ENCODE measurements at regions not wholly inside any gene's neighbourhood (a gene's known extent, or its start where the extent isn't known, plus 50 kb on each side); places are given as distances from the start of the nearest gene placed in this dataset.

DNA sequence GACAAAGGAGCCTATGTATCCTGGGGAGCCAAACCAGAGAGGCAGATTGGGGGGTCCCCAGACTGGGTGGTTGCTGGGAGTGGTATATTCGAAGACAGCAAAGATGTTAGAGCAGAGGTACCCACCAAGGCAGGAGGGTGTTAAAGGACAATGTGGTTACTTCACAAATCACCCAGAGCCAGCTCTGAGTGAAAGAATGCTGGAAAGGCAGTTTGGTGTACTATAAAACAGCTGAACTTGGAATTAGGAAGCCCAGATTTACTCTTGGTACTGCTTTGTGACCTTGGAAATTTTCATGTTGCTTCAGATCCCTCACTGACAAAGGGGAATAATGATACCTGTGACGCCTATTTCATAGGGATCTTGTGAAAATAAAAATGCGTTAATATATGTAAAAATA is 121.6 kb downstream of the CD164 start:
- DNase-seq (ENCODE audit: low spot score) (no peak), ATAC-seq (no peak)
- Histone ChIP-seq H3K27me3 (ENCODE audit: insufficient read depth) (no peaks in the 10 kb centered on the region), H3K4me2 (no peak overlapping the region), H2AFZ (no peak overlapping the region), H3K4me1 (ENCODE audit: insufficient read depth) (no peaks in the 10 kb centered on the region), H4K20me1 (replicated peaks; ENCODE audit: insufficient read depth) (no peaks in the 10 kb centered on the region), H3K4me3 (no peak overlapping the region), H3K79me2 (replicated peaks; ENCODE audit: insufficient read depth) (no peaks in the 10 kb centered on the region), H3K36me3 (ENCODE audit: insufficient read depth) (no peaks in the 10 kb centered on the region), H3K9me2 (ENCODE audit: insufficient read depth) (0 out of 2 replicates have a peak, but pooled peaks cover 5% of the 10 kb centered on the region), H3K27ac (ENCODE audit: low read depth) (no peak overlapping the region), H3F3A (replicated peaks; ENCODE audit: low read depth) (no peaks in the 10 kb centered on the region)
- H3K36me3 Mint-ChIP-seq (ENCODE audit: low read depth): peaks cover 5% of the 10 kb centered on the region; the same call in 1 of the 3 replicates
- no peak overlapping the region for H3K27ac Mint-ChIP-seq
- TF ChIP-seq, protein P1, sequence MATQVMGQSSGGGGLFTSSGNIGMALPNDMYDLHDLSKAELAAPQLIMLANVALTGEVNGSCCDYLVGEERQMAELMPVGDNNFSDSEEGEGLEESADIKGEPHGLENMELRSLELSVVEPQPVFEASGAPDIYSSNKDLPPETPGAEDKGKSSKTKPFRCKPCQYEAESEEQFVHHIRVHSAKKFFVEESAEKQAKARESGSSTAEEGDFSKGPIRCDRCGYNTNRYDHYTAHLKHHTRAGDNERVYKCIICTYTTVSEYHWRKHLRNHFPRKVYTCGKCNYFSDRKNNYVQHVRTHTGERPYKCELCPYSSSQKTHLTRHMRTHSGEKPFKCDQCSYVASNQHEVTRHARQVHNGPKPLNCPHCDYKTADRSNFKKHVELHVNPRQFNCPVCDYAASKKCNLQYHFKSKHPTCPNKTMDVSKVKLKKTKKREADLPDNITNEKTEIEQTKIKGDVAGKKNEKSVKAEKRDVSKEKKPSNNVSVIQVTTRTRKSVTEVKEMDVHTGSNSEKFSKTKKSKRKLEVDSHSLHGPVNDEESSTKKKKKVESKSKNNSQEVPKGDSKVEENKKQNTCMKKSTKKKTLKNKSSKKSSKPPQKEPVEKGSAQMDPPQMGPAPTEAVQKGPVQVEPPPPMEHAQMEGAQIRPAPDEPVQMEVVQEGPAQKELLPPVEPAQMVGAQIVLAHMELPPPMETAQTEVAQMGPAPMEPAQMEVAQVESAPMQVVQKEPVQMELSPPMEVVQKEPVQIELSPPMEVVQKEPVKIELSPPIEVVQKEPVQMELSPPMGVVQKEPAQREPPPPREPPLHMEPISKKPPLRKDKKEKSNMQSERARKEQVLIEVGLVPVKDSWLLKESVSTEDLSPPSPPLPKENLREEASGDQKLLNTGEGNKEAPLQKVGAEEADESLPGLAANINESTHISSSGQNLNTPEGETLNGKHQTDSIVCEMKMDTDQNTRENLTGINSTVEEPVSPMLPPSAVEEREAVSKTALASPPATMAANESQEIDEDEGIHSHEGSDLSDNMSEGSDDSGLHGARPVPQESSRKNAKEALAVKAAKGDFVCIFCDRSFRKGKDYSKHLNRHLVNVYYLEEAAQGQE (IDR thresholded peaks at IDR 0.05; ENCODE audit: unreplicated experiment): no peak
- no peak for TF ChIP-seq JUNB (IDR thresholded peaks at IDR 0.05; ENCODE audit: unreplicated experiment)
- no peak for TF ChIP-seq ETS1 (IDR thresholded peaks at IDR 0.05)
- TF ChIP-seq CTCF (conservative IDR thresholded peaks at IDR 0.05; ENCODE audit: low read depth in 2 of 2): no peak
- H3K27me3 Mint-ChIP-seq (ENCODE audit: insufficient read depth, low read depth, poor library complexity): no peaks in the 10 kb centered on the region
- H3K4me1 Mint-ChIP-seq: peaks cover 6% of the 10 kb centered on the region; the same call in 2 of the 3 replicates
- H3K9me3 Mint-ChIP-seq: no peaks in the 10 kb centered on the region
- no peak overlapping the region for H3K4me3 Mint-ChIP-seq

GRCh38 chr6:109260126-109260525 is 122.1 kb downstream of the CD164 start:
- Histone ChIP-seq H3K27ac (ENCODE audit: low read depth) (no peak overlapping the region), H3K4me3 (no peak overlapping the region), H3K4me1 (ENCODE audit: insufficient read depth) (no peaks in the 10 kb centered on the region), H2AFZ (no peak overlapping the region), H3K36me3 (ENCODE audit: insufficient read depth) (no peaks in the 10 kb centered on the region), H3F3A (replicated peaks; ENCODE audit: low read depth) (no peaks in the 10 kb centered on the region), H4K20me1 (replicated peaks; ENCODE audit: insufficient read depth) (no peaks in the 10 kb centered on the region), H3K4me2 (no peak overlapping the region), H3K79me2 (replicated peaks; ENCODE audit: insufficient read depth) (no peaks in the 10 kb centered on the region), H3K27me3 (ENCODE audit: insufficient read depth) (no peaks in the 10 kb centered on the region), H3K9me2 (ENCODE audit: insufficient read depth) (0 out of 2 replicates have a peak, but pooled peaks cover 5% of the 10 kb centered on the region)
- Mint-ChIP-seq H3K36me3 (ENCODE audit: low read depth) (peaks cover 5% of the 10 kb centered on the region; the same call in 1 of the 3 replicates), H3K27me3 (ENCODE audit: insufficient read depth, low read depth, poor library complexity) (no peaks in the 10 kb centered on the region), H3K4me1 (peaks cover 4% of the 10 kb centered on the region; the same call in 1 of the 3 replicates), H3K9me3 (no peaks in the 10 kb centered on the region), H3K27ac (no peak overlapping the region), H3K4me3 (no peak overlapping the region)
- no peak for DNase-seq (ENCODE audit: low spot score)
- ATAC-seq: no peak
- no peak for TF ChIP-seq CREB1 (CRISPR knock-in tag; IDR thresholded peaks at IDR 0.05; ENCODE audit: low read depth)
- no peak for TF ChIP-seq ETS1 (IDR thresholded peaks at IDR 0.05)
- TF ChIP-seq EZH2phosphoT487 (IDR thresholded peaks at IDR 0.05; ENCODE audit: unreplicated experiment): no peak
- TF ChIP-seq NANOG (IDR thresholded peaks at IDR 0.05; ENCODE audit: borderline replicate concordance): no peak
- TF ChIP-seq STAT1 (IDR thresholded peaks at IDR 0.05; ENCODE audit: unreplicated experiment): no peak
